MM.1S (cell line): ENCODE measurements at regions not wholly inside any gene's neighbourhood (a gene's known extent, or its start where the extent isn't known, plus 50 kb on each side); places are given as distances from the start of the nearest gene placed in this dataset.

ENCODE experiments used
- DNase-seq: peaks from one replicate; pipeline ENCODE4 v3.0.0-alpha.2; 2015
- H2AFZ ChIP-seq: fragments of 300-600 bp; sonication (generic); 2 replicates; pipeline ENCODE4 v1.6.0; 2016; ENCODE audit warnings: antibody characterized with exemption, low read length
- H3F3A ChIP-seq: fragments of 300-600 bp; sonication (generic); 2 replicates; pipeline ENCODE4 v1.6.1; 2016; ENCODE audit warnings: mild to moderate bottlenecking, antibody characterized with exemption, low read length, moderate library complexity, mixed read lengths; ENCODE audit not compliant: insufficient read depth
- H3K27ac ChIP-seq: fragments of 300-600 bp; sonication (generic); 2 replicates; pipeline ENCODE4 v1.5.1; 2016; ENCODE audit warnings: mild to moderate bottlenecking, low read length
- H3K27me3 ChIP-seq: fragments of 300-600 bp; sonication (generic); replicated peaks from 2 replicates; pipeline ENCODE4 v1.6.0; 2016; ENCODE audit warnings: low read length; ENCODE audit not compliant: insufficient read depth
- H3K36me3 ChIP-seq: fragments of 300-600 bp; sonication (generic); replicated peaks from 2 replicates; pipeline ENCODE4 v1.6.1; 2016; ENCODE audit warnings: mild to moderate bottlenecking, low read length, mixed read lengths; ENCODE audit not compliant: insufficient read depth
- H3K4me1 ChIP-seq: fragments of 300-600 bp; sonication (generic); 2 replicates; pipeline ENCODE4 v1.6.1; 2016; ENCODE audit warnings: low read length, mixed read lengths
- H3K4me2 ChIP-seq: fragments of 300-600 bp; sonication (generic); 2 replicates; pipeline ENCODE4 v1.6.0; 2016; ENCODE audit warnings: low read depth, low read length
- H3K4me3 ChIP-seq: fragments of 300-600 bp; sonication (generic); 2 replicates; pipeline ENCODE4 v1.5.1; 2016; ENCODE audit warnings: low read length, mixed read lengths
- H3K79me2 ChIP-seq: fragments of 300-600 bp; sonication (generic); 2 replicates; pipeline ENCODE4 v1.6.1; 2016; ENCODE audit warnings: mixed run types, low read length, mixed read lengths
- H3K9ac ChIP-seq: fragments of 300-600 bp; sonication (generic); 2 replicates; pipeline ENCODE4 v1.6.1; 2016; ENCODE audit warnings: low read length, mixed read lengths
- H3K9me2 ChIP-seq: fragments of 300-600 bp; sonication (generic); replicated peaks from 2 replicates; pipeline ENCODE4 v1.6.1; 2016; ENCODE audit warnings: mild to moderate bottlenecking, low read length, mixed read lengths; ENCODE audit not compliant: insufficient read depth
- H3K9me3 ChIP-seq: fragments of 300-600 bp; sonication (generic); replicated peaks from 2 replicates; pipeline ENCODE4 v1.6.1; 2016; ENCODE audit warnings: mild to moderate bottlenecking, low read length, mixed read lengths; ENCODE audit not compliant: insufficient read depth
- H4K20me1 ChIP-seq: fragments of 300-600 bp; sonication (generic); 2 replicates; pipeline ENCODE4 v1.6.1; 2016; ENCODE audit warnings: mild to moderate bottlenecking, low read length, moderate library complexity, mixed read lengths; ENCODE audit not compliant: insufficient read depth
- EZH2 ChIP-seq: fragments of 300-600 bp; sonication (generic); optimal IDR thresholded peaks from 2 replicates; pipeline ENCODE3; 2017; ENCODE audit warnings: low read depth, mild to moderate bottlenecking, antibody characterized with exemption, low read length, mixed read lengths
- EZH2phosphoT487 ChIP-seq: fragments of 300-600 bp; sonication (generic); IDR thresholded peaks from 2 replicates; pipeline ENCODE4 v1.6.1; 2018; ENCODE audit warnings: antibody characterized with exemption, low read length
- TF ChIP-seq, protein P1 (sequence below): fragments of 300-600 bp; sonication (generic); IDR thresholded peaks from 2 replicates; pipeline ENCODE4 v1.5.1; 2016; ENCODE audit warnings: antibody characterized with exemption, low read length, mixed read lengths

GRCh38 chr10:57420881-57421280, 846.8 kb downstream of the IPMK start:
- no peaks in the 10 kb centered on the region for H3K9me2 ChIP-seq
- H4K20me1 ChIP-seq, result no peaks in the 10 kb centered on the region
- no peak overlapping the region for H2AFZ ChIP-seq

GRCh38 chr10:57418476-57418875, 849.2 kb downstream of the IPMK start:
- Histone ChIP-seq H3K79me2 (no peaks in the 10 kb centered on the region), H2AFZ (no peak overlapping the region), H3K9me3 (no peaks in the 10 kb centered on the region), H3K4me3 (no peak overlapping the region), H3K9ac (no peak overlapping the region), H4K20me1 (no peaks in the 10 kb centered on the region), H3K4me1 (no peaks in the 10 kb centered on the region), H3F3A (no peaks in the 10 kb centered on the region; the same call in 1 of the 2 replicates), H3K36me3 (no peaks in the 10 kb centered on the region), H3K9me2 (no peaks in the 10 kb centered on the region), H3K27me3 (no peaks in the 10 kb centered on the region), H3K4me2 (no peak overlapping the region), H3K27ac (no peak overlapping the region)
- no peak for TF ChIP-seq EZH2
- DNase-seq, result no peak

More at GRCh38 chr10:57420881-57421280, 846.8 kb downstream of the IPMK start:
- H3F3A ChIP-seq, result no peaks in the 10 kb centered on the region; the same call in 1 of the 2 replicates
- H3K27ac ChIP-seq, result no peak overlapping the region
- H3K4me3 ChIP-seq, result no peak overlapping the region
- TF ChIP-seq EZH2 (no peak), EZH2phosphoT487 (no peak)
- TF ChIP-seq, protein P1, sequence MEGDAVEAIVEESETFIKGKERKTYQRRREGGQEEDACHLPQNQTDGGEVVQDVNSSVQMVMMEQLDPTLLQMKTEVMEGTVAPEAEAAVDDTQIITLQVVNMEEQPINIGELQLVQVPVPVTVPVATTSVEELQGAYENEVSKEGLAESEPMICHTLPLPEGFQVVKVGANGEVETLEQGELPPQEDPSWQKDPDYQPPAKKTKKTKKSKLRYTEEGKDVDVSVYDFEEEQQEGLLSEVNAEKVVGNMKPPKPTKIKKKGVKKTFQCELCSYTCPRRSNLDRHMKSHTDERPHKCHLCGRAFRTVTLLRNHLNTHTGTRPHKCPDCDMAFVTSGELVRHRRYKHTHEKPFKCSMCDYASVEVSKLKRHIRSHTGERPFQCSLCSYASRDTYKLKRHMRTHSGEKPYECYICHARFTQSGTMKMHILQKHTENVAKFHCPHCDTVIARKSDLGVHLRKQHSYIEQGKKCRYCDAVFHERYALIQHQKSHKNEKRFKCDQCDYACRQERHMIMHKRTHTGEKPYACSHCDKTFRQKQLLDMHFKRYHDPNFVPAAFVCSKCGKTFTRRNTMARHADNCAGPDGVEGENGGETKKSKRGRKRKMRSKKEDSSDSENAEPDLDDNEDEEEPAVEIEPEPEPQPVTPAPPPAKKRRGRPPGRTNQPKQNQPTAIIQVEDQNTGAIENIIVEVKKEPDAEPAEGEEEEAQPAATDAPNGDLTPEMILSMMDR, result no peak
- no peaks in the 10 kb centered on the region for H3K27me3 ChIP-seq
- no peaks in the 10 kb centered on the region for H3K4me1 ChIP-seq
- H3K4me2 ChIP-seq, result no peak overlapping the region
- no peak overlapping the region for H3K9ac ChIP-seq
- H3K79me2 ChIP-seq, result no peaks in the 10 kb centered on the region
- no peaks in the 10 kb centered on the region for H3K36me3 ChIP-seq
- no peaks in the 10 kb centered on the region for H3K9me3 ChIP-seq
- no peak for DNase-seq

DNA sequence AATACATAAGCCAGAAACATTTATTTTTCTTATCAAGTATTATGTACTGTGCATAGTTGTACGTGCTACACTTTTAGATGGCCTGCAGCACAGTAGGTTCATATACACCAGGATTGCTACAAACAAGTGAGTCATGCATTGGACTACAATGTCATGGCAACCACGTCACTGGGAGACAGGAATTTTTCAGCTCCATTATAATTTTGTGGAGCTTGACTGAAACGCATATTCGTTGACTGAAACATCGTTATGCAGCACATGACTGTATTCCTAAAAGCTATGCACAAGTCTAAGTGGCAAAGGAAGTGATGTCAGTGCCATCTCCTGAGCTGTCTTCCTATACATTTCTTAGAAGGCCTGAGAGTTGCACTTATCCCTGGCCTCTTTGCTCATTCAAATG, 871.8 kb downstream of the IPMK start:
- no peaks in the 10 kb centered on the region for H3K9me2 ChIP-seq
- H3K4me1 ChIP-seq, result no peaks in the 10 kb centered on the region
- no peaks in the 10 kb centered on the region for H3K9me3 ChIP-seq

DNA sequence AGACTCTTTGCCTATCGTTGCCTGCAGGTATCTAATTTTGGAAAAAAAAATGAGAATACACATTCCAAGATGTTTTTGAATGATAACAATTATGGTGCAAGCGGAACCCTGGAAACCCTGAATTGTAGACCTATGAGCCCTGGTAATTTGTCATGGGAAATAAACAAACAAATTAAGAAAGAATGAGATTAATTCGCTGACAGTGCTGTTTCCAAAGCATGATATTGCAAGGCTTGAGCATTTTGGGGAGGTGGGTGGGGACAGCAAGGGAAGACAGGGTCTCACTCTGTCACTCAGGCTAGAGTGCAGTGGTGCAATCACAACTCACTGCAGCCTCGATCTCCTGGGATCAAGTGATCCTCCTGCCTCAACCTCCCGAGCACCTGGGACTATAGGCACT, 900.3 kb downstream of the IPMK start:
- Histone ChIP-seq H3K79me2 (no peaks in the 10 kb centered on the region), H3K4me1 (peaks cover 7% of the 10 kb centered on the region; the same call in 1 of the 2 replicates), H3K36me3 (no peaks in the 10 kb centered on the region), H3K9me2 (no peaks in the 10 kb centered on the region), H3K4me3 (no peak overlapping the region), H3K9ac (no peak overlapping the region), H3K27ac (no peak overlapping the region), H3K27me3 (no peaks in the 10 kb centered on the region), H2AFZ (no peak overlapping the region), H3K4me2 (no peak overlapping the region), H3F3A (no peaks in the 10 kb centered on the region), H4K20me1 (no peaks in the 10 kb centered on the region), H3K9me3 (no peaks in the 10 kb centered on the region)
- TF ChIP-seq, protein P1, result no peak
- TF ChIP-seq EZH2 (no peak), EZH2phosphoT487 (no peak)
- no peak for DNase-seq

More for the DNA sequence above, 871.8 kb downstream of the IPMK start:
- Histone ChIP-seq H3K27me3 (no peaks in the 10 kb centered on the region), H4K20me1 (no peaks in the 10 kb centered on the region), H3K27ac (no peak overlapping the region), H3K36me3 (no peaks in the 10 kb centered on the region), H2AFZ (no peak overlapping the region), H3K4me2 (no peak overlapping the region), H3F3A (no peaks in the 10 kb centered on the region), H3K4me3 (no peak overlapping the region), H3K79me2 (no peaks in the 10 kb centered on the region), H3K9ac (no peak overlapping the region)
- TF ChIP-seq, protein P1, result no peak
- no peak for TF ChIP-seq EZH2phosphoT487
- TF ChIP-seq EZH2, result no peak
- no peak for DNase-seq
